HuH-7 (cell line): ENCODE measurements at regions not wholly inside any gene's neighbourhood (a gene's known extent, or its start where the extent isn't known, plus 50 kb on each side); places are given as distances from the start of the nearest gene placed in this dataset.
A peak's percentile ranks its signal among the peaks of the same experiment; 100 is the strongest.
"Not testable (repeated sequence)": the region's sequence is repeated elsewhere in the genome, so short reads cannot be mapped to it uniquely, and the experiment has no call there.

Experiments
- DNase-seq: peaks from one replicate; pipeline ENCODE4 v3.0.0; 2011; ENCODE audit warnings: low spot score

- no peak for DNase-seq
Observed at GRCh38 chr4:23023121-23023520, 330.4 kb downstream of the GBA3 start.

- DNase-seq, result no peak
Observed at GRCh38 chr4:23022032-23022431, 329.3 kb downstream of the GBA3 start.

- DNase-seq, result no peak
Observed at GRCh38 chr4:23021040-23021439, 328.3 kb downstream of the GBA3 start.

- DNase-seq, result not testable (repeated sequence)
Observed at GRCh38 chr4:23020399-23020798, 327.7 kb downstream of the GBA3 start.

GRCh38 chr4:23016981-23017380, 324.2 kb downstream of the GBA3 start:
- DNase-seq, result no peak

- no peak for DNase-seq
Observed at GRCh38 chr4:23015821-23016220, 323.1 kb downstream of the GBA3 start.

GRCh38 chr4:23009093-23009492, 316.4 kb downstream of the GBA3 start:
- DNase-seq, result no peak

GRCh38 chr4:23006756-23007155, 314.0 kb downstream of the GBA3 start:
- DNase-seq, result no peak

- DNase-seq, result no peak
Observed at GRCh38 chr4:23005691-23006090, 313.0 kb downstream of the GBA3 start.

- DNase-seq, result no peak
Observed at GRCh38 chr4:23001478-23001877, 308.7 kb downstream of the GBA3 start.

- DNase-seq, result no peak
Observed at GRCh38 chr4:22999419-22999818, 306.7 kb downstream of the GBA3 start.

- DNase-seq, result no peak
Observed at GRCh38 chr4:22997358-22998224, 304.9 kb downstream of the GBA3 start.

- DNase-seq, result no peak
Observed at GRCh38 chr4:22991576-22991975, 298.8 kb downstream of the GBA3 start.

- no peak for DNase-seq
Observed at GRCh38 chr4:22988526-22988925, 295.8 kb downstream of the GBA3 start.

- DNase-seq, result no peak
Observed at GRCh38 chr4:22987870-22988269, 295.1 kb downstream of the GBA3 start.

- no peak for DNase-seq
Observed at GRCh38 chr4:22986881-22987280, 294.1 kb downstream of the GBA3 start.

- DNase-seq, result no peak
Observed at GRCh38 chr4:22986262-22986661, 293.5 kb downstream of the GBA3 start.

- DNase-seq, result no peak
Observed at GRCh38 chr4:22984390-22984789, 291.7 kb downstream of the GBA3 start.

- DNase-seq, result no peak
Observed at GRCh38 chr4:22978656-22979055, 285.9 kb downstream of the GBA3 start.

GRCh38 chr4:22970665-22971064, 277.9 kb downstream of the GBA3 start:
- no peak for DNase-seq

- peak; percentile 40 for DNase-seq
Observed at GRCh38 chr4:22969287-22969896, 276.7 kb downstream of the GBA3 start.

- peak; percentile 36 for DNase-seq
Observed at GRCh38 chr4:22962295-22962694, 269.6 kb downstream of the GBA3 start.

- no peak for DNase-seq
Observed at GRCh38 chr4:22959483-22959882, 266.7 kb downstream of the GBA3 start.
